CD4-positive, alpha-beta T cell treated with Interleukin-4 for 1 hour (primary cell): ENCODE measurements at regions not wholly inside any gene's neighbourhood (a gene's known extent, or its start where the extent isn't known, plus 50 kb on each side); places are given as distances from the start of the nearest gene placed in this dataset.

Experiments used
- DNase-seq, 2 donors: peaks; one replicate each; pipeline ENCODE4 v3.0.0-alpha.2; 2020 to 2022

GRCh38 chr2:204012072-204012653 lies 75.6 kb downstream of the ICOS start:
- no peak for DNase-seq

GRCh38 chr2:204015118-204015843 lies 78.7 kb downstream of the ICOS start:
- peak; percentile 38 to 63 for DNase-seq

DNA sequence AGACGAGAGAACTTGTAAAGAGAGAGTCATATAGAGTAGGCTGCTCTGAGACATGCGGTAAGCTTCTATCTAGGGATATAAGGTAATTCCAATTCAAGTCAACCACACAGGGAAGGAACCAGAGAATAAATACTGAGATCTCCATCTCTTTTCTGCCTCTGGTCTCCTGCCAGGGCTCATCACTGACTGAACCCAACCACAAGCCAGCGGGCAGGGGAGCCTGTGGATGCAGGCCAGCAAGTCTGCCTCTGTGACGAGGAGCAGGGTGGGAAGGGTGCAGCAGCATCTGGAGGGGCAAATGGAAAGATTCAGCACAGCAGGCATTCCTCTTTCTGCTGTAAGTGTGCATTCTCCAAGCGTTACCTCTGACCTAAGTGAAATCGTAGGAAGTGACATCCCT lies 82.2 kb downstream of the ICOS start:
- no peak for DNase-seq

- no peak for DNase-seq
Measured at GRCh38 chr2:204019572-204020501, 83.3 kb downstream of the ICOS start.

DNA sequence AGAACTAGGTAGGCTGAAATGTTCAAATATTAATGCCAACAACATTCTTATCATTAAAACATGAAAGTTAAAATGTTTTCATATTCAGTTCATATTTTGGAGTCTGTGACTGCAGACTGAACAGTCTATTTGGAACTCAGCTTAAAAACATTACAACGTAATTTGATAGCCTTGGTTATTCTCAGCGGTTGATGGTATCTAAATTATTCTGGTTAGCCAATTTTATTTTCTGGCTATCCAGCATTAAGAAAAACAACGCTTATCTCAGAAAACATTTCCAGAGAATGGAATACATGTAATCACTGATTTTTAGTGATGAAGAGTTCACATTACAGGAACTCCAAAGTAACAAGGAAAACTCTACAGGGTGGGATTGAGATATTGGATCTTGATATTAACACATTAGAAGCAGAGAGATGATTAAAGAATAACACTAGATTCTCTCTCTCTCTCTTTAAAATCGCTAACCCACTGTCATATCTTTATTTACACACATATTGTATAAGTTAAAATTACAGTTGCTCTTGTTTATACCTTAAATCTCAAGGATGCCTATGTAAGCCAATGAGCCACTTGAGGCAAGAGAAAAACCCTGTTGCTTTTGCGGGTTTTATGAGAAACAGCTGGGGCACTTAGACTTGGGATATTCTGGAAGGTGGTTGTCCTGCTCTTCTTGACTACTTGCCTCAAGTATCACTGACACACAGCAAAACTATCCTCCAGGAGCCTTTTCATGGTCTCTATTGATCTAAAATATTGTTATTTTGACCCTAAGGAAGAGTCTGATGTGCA lies 84.9 kb downstream of the ICOS start:
- no peak for DNase-seq

DNA sequence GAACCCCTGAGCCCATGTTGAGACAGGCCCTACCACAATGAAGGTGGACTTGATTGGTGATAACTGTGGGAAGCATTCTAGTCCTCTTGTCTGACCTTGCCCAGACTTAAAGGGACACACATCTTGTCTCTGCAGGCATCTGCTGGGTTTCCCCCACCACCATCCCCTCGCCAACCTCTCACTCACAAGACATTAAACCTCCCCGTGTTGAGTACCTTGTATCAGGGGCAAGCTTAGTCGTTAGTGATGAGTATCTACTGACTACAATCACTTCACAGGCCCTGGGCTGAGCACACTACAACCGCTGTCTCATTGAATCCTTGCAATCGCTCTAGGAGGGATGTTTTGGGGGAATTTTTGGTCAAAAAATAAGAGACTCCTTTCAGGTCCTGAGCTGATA lies 86.0 kb downstream of the ICOS start:
- DNase-seq, result no peak

GRCh38 chr2:204023088-204023487 lies 86.5 kb downstream of the ICOS start:
- no peak for DNase-seq

GRCh38 chr2:204024503-204024902 lies 87.9 kb downstream of the ICOS start:
- peak in 1 of 2 donors; percentile 30 for DNase-seq

DNA sequence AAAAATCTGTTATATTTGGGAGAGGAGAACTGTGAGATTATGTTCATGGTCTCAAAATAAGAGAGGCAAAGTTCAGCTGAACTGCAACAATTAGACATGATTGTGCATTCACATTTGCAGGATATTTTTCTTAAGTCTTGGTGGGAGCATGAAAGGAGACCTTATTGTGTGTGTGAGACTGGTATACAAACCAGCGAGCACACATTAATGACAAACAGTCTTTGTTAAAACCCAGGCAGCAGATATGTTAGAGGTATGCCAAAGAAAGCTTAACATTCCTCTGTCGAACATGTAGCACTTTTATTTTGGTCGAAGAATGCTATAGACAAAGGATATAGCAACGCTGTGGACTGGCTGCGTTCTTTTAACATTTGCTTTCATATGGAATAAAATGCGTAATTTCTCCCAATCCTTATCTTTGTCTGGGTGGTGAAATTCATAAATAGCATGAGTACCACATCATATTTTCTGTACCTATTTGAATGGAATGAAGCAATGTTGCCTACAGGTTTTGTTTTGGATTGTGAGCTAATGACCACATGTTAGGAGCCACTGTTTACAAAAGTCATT lies 88.4 kb downstream of the ICOS start:
- DNase-seq, result no peak

DNA sequence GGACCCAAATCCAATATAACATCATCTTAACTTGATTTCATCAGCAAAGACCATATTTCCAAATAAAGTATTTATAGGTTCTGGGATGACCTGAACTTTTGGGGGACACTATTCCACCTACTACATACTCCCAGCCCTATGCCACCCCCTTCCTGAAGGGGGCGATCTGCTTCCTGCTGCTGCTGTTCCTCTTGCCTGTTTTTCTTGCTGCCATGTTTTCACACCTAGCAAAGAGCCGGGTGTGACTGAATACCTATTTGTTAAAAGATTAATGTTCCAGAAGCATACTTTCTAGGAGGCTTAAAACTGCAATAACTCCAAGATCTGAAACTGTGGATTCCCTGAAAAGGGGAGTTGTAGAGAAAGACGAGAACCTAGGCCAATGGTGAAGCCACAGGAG lies 89.7 kb downstream of the ICOS start:
- DNase-seq, result no peak

DNA sequence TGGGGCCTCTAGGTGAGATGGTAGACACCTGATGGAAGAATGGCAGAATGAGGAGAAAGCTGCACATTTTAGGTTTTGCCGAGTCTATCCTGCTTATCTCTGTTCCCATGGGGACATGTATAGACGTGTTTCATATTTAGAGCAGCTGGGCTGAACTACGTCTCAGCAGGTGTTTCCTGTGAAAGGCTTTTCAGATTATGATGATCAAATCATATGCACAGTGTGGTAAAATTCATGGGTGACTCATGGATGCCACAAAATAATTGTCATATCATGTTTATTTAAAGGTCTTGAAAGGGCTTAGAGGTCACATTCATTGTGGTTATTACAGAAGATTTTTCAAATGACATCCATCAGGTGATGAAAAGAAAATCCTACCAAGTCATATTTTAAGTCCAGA lies 90.5 kb downstream of the ICOS start:
- DNase-seq, result peak in 1 of 2 donors; percentile 62

DNA sequence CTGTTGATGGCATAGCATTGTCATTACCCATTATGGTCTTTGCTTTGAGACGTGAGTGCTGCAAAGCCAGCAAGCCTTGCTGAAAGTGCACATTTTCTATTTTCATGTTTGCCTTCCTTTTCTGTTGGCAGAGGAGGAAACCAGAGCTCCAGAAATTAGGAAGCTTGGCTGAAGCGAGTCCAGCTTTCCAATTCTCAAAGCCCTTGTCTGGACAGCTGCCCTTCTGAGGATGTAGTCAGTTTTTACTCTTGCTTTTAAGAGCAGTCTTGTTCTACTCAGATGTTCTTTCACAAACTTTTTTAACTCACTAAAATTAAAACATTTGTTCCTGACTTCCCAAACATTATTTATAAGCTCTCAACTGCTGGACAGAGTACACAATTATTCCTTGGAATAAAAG lies 93.8 kb downstream of the ICOS start:
- no peak for DNase-seq

GRCh38 chr2:204031056-204031455 lies 94.5 kb downstream of the ICOS start:
- no peak for DNase-seq

DNA sequence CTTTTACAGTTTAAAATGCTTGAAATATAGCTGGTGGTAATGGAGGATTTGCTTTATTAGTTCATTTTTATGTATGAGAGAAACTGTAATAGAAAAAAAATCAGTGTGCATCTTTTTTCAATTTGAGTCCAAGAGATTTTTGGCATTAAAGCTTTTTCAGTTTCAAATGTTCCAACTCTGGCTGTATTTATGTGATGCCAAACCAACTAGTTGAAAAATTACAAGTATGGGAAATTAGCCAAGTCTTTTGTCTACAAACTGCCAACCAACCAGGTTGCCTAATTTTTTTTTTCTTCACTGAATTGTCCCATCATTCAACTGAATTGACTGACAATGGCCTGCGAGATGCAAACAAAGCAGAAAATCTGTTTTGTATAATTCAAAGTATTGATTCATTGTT lies 95.7 kb downstream of the ICOS start:
- DNase-seq, result no peak

DNA sequence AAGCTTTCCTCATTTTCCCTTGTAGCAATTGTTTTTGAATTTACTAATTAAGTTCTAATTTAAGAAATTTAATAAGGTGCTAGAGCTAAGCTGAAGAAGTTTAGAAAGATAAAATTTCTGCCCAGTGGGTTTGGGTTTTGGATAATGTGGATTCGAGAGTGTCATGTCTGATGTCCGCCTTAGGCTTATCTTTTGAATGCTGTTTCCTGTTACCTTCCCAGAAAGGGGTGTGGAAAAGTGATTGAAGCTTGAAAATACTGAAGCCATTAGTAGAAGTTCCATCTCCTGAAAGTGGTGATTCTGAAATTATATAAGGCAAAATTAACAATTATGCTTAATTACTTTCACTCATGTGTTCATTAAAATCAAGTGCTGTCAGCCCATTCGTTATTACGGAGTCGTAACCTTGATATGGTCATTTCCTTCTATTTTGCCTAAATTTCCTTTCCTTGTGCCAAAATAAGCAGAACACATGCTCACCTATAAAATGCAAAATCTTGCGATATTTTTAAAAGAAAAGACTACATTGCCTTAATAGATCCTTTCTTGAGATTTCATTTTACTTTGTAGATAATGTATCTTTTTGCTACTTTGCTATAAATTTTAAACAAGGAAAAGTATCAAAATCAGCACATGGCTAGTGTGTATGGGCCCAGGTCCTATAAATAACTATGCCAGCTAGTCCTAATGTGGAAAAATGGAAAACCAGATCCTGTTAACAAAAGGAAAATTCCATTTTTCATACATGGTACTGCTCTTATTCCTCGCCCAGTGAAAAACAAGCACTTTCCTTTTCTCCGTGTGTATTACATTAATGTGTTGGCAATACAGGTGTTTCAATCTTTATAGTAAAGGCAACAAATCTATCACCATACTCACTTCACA lies 97.3 kb downstream of the ICOS start:
- no peak for DNase-seq

DNA sequence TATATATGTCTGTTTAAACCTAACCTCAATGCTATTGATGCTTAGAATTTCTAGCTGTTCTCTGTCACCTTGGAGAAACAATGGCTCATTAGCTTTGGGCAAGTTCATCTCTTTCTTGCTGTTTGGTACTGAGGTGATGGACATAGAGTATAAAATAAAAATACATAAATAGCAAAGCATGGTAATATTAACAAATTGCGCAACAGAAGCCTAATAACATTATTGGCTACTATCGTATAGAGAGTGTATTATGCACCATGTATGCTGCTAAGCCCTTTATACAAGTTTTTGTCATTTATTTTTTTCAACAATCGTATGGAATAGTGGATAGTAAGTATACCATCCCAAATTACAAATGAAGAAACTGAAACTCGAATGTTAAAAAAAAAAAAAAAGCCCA lies 100.1 kb downstream of the ICOS start:
- DNase-seq, result no peak

- DNase-seq, result no peak
Measured at GRCh38 chr2:204037286-204037685, 100.7 kb downstream of the ICOS start.

- DNase-seq, result no peak
Measured at GRCh38 chr2:204039298-204039838, 102.8 kb downstream of the ICOS start.

- DNase-seq, result no peak
Measured at GRCh38 chr2:204040016-204040415, 103.5 kb downstream of the ICOS start.

DNA sequence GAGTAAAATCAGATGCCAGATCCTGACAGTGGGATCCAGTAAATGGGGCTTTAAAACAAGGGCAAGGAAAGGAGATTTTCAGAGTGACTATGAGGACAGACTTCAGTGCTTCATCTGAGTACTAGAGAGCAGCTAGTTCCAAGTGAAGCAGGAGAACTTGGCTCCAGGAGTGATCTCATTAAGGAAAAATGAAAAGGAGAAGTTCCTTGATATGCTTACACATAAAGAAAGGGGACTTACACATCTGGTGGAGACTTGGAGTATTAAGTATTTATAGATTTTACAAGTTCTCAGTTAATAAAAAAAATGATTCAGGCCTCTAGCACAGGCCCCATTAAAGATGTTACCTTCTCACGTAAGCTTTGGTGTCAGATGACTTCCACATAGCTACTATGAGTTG lies 105.8 kb downstream of the ICOS start:
- no peak for DNase-seq

- no peak for DNase-seq
Measured at GRCh38 chr2:204046145-204046544, 109.6 kb downstream of the ICOS start.
